KMS-11 (cell line): ENCODE measurements at regions not wholly inside any gene's neighbourhood (a gene's known extent, or its start where the extent isn't known, plus 50 kb on each side); places are given as distances from the start of the nearest gene placed in this dataset.

Experiments
- H2AFZ ChIP-seq: fragments of 200-600 bp; sonication (generic); 2 replicates; pipeline ENCODE4 v1.6.1; 2016; ENCODE audit warnings: antibody characterized with exemption, mixed run types, low read depth
- H3K27ac ChIP-seq: fragments of 200-600 bp; sonication (generic); 2 replicates; pipeline ENCODE4 v1.6.1; 2016; ENCODE audit warnings: mild to moderate bottlenecking, mixed run types
- H3K27me3 ChIP-seq: fragments of 200-600 bp; sonication (generic); 2 replicates; pipeline ENCODE4 v1.6.1; 2017; ENCODE audit warnings: mild to moderate bottlenecking, low read depth, mixed run types, moderate library complexity; ENCODE audit not compliant: insufficient read depth
- H3K36me3 ChIP-seq: fragments of 200-600 bp; sonication (generic); 2 replicates; pipeline ENCODE4 v1.6.1; 2017; ENCODE audit warnings: mild to moderate bottlenecking, mixed run types; ENCODE audit not compliant: insufficient read depth
- H3K4me1 ChIP-seq: fragments of 200-600 bp; sonication (generic); 2 replicates; pipeline ENCODE4 v1.6.1; 2016; ENCODE audit warnings: mild to moderate bottlenecking, low read depth, mixed run types; ENCODE audit not compliant: poor library complexity, severe bottlenecking
- H3K4me2 ChIP-seq: fragments of 200-600 bp; sonication (generic); 2 replicates; pipeline ENCODE4 v1.7.0; 2016; ENCODE audit warnings: mild to moderate bottlenecking, mixed run types
- H3K4me3 ChIP-seq: fragments of 200-600 bp; sonication (generic); IDR thresholded peaks from 2 replicates; pipeline ENCODE4 v1.6.1; 2017; ENCODE audit warnings: low read depth, low read length, mixed read lengths; ENCODE audit not compliant: insufficient read depth
- H3K79me2 ChIP-seq: fragments of 200-600 bp; sonication (generic); 2 replicates; pipeline ENCODE4 v1.6.1; 2016; ENCODE audit warnings: low read depth, mixed run types; ENCODE audit not compliant: insufficient read depth
- H3K9ac ChIP-seq: fragments of 200-600 bp; sonication (generic); 2 replicates; pipeline ENCODE4 v1.6.1; 2016; ENCODE audit warnings: mild to moderate bottlenecking, mixed run types
- H4K20me1 ChIP-seq: fragments of 200-600 bp; sonication (generic); 2 replicates; pipeline ENCODE4 v1.6.1; 2016; ENCODE audit warnings: mild to moderate bottlenecking, mixed run types; ENCODE audit not compliant: insufficient read depth
- TF ChIP-seq, protein P1 (sequence below): fragments of 200-600 bp; sonication (generic); conservative IDR thresholded peaks from 2 replicates; pipeline ENCODE4 v1.6.1; 2017; ENCODE audit warnings: low read depth, mild to moderate bottlenecking, antibody characterized with exemption, low read length, moderate library complexity, mixed read lengths

DNA sequence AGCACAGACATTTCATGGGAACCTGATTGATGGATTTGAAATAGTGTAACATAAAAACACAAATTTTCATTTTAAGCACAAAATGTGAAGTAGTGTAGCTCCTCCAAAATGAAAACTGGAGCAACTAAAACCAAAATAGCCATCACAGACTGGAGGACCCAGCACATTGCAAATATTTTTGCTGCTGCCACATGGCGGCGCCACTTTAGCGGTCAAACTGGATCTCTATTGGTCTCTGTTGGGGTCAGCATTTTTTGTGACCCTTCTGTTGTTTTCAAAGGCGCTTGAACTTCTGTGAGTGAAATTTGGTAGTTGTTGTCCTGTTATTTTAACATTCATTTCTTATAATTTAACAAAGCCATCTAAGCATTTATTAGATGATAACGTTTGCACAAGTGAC is 259.9 kb downstream of the IL20RB start:
- H2AFZ ChIP-seq = no peak overlapping the region
- TF ChIP-seq, protein P1, sequence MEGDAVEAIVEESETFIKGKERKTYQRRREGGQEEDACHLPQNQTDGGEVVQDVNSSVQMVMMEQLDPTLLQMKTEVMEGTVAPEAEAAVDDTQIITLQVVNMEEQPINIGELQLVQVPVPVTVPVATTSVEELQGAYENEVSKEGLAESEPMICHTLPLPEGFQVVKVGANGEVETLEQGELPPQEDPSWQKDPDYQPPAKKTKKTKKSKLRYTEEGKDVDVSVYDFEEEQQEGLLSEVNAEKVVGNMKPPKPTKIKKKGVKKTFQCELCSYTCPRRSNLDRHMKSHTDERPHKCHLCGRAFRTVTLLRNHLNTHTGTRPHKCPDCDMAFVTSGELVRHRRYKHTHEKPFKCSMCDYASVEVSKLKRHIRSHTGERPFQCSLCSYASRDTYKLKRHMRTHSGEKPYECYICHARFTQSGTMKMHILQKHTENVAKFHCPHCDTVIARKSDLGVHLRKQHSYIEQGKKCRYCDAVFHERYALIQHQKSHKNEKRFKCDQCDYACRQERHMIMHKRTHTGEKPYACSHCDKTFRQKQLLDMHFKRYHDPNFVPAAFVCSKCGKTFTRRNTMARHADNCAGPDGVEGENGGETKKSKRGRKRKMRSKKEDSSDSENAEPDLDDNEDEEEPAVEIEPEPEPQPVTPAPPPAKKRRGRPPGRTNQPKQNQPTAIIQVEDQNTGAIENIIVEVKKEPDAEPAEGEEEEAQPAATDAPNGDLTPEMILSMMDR = peak; percentile 66
- H3K4me2 ChIP-seq = no peak overlapping the region
- H3K4me3 ChIP-seq = no peak overlapping the region
- H3K79me2 ChIP-seq = no peaks in the 10 kb centered on the region
- H3K27ac ChIP-seq = no peak overlapping the region
- H3K9ac ChIP-seq = no peak overlapping the region
- H3K4me1 ChIP-seq = no peaks in the 10 kb centered on the region
- no peaks in the 10 kb centered on the region for H4K20me1 ChIP-seq
- H3K27me3 ChIP-seq = no peaks in the 10 kb centered on the region
- no peaks in the 10 kb centered on the region for H3K36me3 ChIP-seq

DNA sequence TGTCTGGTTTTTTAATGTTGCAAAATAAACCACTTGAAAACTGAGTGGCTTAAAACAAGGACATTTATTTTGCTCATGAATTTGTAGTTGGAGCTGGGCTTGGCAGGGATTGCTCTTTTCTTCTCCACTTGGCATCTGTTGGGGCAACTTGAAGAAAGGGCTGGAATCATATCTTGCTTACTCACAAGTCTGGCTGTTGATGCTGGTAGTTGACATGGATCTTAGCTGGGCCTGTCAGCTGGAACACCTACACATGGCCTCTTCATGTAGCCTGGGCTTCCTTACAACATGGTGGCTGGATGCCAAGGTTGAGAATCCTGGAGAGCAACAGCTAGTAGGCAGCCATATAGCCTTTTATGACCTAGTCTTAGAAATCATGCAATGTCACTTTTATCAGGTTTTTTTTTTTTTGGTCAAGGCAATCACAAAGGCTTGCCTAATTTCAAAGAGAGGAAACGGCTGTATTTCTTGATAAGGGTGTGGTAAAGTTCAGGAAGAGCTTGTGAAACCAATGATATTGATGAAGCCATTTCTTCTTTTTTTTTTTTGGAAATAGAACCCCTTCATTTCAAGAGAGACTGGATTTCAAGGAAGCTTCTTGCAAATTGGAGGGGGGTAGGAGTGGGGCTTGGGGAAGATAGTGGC is 262.1 kb downstream of the IL20RB start:
- Histone ChIP-seq H3K4me3 (no peak overlapping the region), H4K20me1 (no peaks in the 10 kb centered on the region), H3K4me2 (no peak overlapping the region), H3K27ac (no peak overlapping the region), H3K4me1 (no peaks in the 10 kb centered on the region), H3K79me2 (no peaks in the 10 kb centered on the region), H3K9ac (no peak overlapping the region), H2AFZ (no peak overlapping the region), H3K27me3 (no peaks in the 10 kb centered on the region), H3K36me3 (no peaks in the 10 kb centered on the region)
- TF ChIP-seq, protein P1 = no peak

DNA sequence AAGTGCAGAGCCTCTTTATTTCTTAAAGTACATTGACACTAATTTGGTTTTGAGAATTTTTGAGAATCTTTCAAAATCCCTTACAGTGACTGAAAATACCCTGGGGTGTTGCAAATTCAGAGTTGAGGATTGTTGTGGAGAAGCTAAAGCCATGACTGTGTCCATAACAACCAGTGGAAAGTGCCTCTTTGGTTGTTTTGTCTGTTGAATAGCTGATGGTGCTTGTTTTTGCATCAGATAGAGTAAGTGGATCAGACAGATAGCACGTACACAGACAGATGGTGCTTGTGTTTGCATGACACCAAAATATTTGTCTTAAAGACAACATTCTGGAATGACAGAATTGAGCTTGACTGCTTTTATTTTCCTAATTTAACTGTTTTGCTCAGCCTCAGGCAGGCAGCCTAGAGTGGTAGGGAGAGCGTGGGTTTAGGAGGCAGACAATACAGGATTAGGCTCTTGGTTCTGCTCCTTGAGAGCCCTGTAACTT is 265.0 kb downstream of the IL20RB start:
- Histone ChIP-seq H3K4me2 (no peak overlapping the region), H3K36me3 (no peaks in the 10 kb centered on the region), H3K27me3 (no peaks in the 10 kb centered on the region), H4K20me1 (no peaks in the 10 kb centered on the region), H2AFZ (no peak overlapping the region), H3K4me3 (no peak overlapping the region), H3K9ac (no peak overlapping the region), H3K4me1 (no peaks in the 10 kb centered on the region), H3K27ac (no peak overlapping the region), H3K79me2 (no peaks in the 10 kb centered on the region)
- TF ChIP-seq, protein P1 = no peak

DNA sequence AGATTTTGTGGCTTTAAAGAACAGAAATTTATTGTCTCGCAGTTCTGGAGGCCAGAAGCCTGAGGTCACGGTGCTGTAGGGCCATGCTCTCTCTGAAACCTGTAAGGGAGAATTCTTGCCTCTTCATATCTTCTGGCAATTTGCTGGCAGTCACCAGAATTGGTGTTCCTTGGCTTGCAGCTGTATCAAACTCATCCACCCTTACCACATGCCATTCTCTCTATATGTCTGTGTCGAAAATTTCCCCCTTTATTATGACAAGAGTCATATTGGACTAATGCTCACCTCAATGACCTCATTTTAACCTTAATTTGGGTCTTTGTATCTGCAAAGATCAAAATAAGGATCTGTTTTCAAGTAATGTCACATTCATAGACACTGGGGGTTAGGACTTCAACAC is 266.7 kb downstream of the IL20RB start:
- no peak overlapping the region for H3K9ac ChIP-seq

More for the DNA sequence above, 266.7 kb downstream of the IL20RB start:
- no peak overlapping the region for H3K4me3 ChIP-seq
- no peak overlapping the region for H2AFZ ChIP-seq
- no peaks in the 10 kb centered on the region for H3K79me2 ChIP-seq
- no peaks in the 10 kb centered on the region for H3K27me3 ChIP-seq
- TF ChIP-seq, protein P1 = no peak
- H3K36me3 ChIP-seq = no peaks in the 10 kb centered on the region
- H4K20me1 ChIP-seq = no peaks in the 10 kb centered on the region
- no peak overlapping the region for H3K27ac ChIP-seq
- H3K4me1 ChIP-seq = no peaks in the 10 kb centered on the region
- no peak overlapping the region for H3K4me2 ChIP-seq
